ENCODE measurements at regions not wholly inside any gene's neighbourhood (a gene's known extent, or its start where the extent isn't known, plus 50 kb on each side); places are given as distances from the start of the nearest gene placed in this dataset.

DNA sequence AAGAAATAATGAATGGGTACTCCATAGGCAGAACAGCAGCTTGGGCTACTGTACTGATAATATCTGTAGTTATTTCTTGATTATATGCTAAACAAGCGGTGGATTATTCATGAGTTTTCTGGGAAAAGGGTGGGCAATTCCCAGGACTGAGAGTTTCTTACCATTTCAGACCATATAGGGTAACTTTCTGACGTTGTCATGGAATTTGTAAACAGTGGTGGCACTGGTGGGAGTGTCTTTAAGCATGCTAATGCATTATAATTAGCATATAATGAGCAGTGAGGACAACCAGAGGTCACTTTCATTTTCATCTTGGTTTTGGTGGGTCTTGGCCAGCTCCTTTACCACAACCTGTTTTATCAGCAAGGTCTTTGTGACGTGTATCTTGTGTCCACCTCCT, 399.7 kb downstream of the CDC14C start:
- H3K27me3 ChIP-seq (ENCODE audit: low read depth) = no peaks in the 10 kb centered on the region
- H3K9me3 ChIP-seq = no peaks in the 10 kb centered on the region
- TF ChIP-seq, protein P1, sequence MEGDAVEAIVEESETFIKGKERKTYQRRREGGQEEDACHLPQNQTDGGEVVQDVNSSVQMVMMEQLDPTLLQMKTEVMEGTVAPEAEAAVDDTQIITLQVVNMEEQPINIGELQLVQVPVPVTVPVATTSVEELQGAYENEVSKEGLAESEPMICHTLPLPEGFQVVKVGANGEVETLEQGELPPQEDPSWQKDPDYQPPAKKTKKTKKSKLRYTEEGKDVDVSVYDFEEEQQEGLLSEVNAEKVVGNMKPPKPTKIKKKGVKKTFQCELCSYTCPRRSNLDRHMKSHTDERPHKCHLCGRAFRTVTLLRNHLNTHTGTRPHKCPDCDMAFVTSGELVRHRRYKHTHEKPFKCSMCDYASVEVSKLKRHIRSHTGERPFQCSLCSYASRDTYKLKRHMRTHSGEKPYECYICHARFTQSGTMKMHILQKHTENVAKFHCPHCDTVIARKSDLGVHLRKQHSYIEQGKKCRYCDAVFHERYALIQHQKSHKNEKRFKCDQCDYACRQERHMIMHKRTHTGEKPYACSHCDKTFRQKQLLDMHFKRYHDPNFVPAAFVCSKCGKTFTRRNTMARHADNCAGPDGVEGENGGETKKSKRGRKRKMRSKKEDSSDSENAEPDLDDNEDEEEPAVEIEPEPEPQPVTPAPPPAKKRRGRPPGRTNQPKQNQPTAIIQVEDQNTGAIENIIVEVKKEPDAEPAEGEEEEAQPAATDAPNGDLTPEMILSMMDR (IDR thresholded peaks at IDR 0.05) = no peak
- no peak for DNase-seq
- intact Hi-C loops (cut with DNase I) = no loop called here
- H3K36me3 ChIP-seq = no peaks in the 10 kb centered on the region
- no peak for ATAC-seq
- no peak overlapping the region for H3K27ac ChIP-seq
- H3K4me3 ChIP-seq = no peak overlapping the region
- H3K4me1 ChIP-seq = no peaks in the 10 kb centered on the region

DNA sequence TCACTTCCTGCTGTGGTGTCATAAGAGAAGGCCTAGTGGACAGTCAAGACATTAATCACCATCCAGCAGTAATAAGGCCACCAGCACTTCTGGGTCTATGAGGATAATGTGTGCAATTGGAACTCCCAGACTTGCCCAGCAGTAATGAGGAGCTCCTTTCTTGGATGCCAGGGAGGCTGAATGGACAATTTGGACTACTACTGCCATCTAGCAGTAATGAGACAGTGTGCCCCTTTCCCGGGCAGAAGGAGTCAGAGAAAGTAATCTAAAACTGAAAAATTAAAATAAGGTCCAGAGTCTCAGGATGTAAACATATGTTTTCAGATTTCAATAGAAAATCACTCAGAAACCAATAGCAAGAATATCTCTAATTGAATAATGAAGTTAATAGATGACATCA, 400.4 kb downstream of the CDC14C start:
- DNase-seq (no peak), ATAC-seq (no peak)
- Histone ChIP-seq H3K9me3 (no peaks in the 10 kb centered on the region), H3K27ac (no peak overlapping the region), H3K36me3 (no peaks in the 10 kb centered on the region), H3K4me3 (no peak overlapping the region), H3K4me1 (no peaks in the 10 kb centered on the region), H3K27me3 (ENCODE audit: low read depth) (no peaks in the 10 kb centered on the region)
- intact Hi-C loops (cut with DNase I) = no loop called here
- TF ChIP-seq, protein P1 (IDR thresholded peaks at IDR 0.05) = no peak

DNA sequence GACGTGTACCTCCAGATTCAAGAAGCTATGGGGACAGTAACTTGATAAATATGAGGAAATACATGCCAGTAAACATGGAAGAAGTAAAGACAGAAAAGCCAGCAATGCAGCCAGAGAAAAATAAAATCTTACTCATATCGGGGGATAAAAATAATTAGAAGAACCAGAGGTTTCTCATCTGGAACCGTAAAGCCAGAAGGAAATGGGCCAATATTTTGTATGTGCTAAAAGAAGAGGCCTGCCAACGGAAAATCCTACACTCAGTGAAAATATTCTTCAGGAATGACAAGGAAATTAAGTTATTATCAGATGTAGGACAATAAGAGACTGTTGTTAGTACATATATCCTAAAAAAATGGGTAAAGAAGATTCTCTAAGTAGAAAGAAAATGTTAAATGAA, 401.2 kb downstream of the CDC14C start:
- H3K36me3 ChIP-seq = no peaks in the 10 kb centered on the region
- no peaks in the 10 kb centered on the region for H3K27me3 ChIP-seq (ENCODE audit: low read depth)
- no peak for DNase-seq
- H3K4me3 ChIP-seq = no peak overlapping the region
- no peak overlapping the region for H3K27ac ChIP-seq
- no peaks in the 10 kb centered on the region for H3K9me3 ChIP-seq
- intact Hi-C loops (cut with DNase I) = no loop called here
- H3K4me1 ChIP-seq = no peaks in the 10 kb centered on the region
- ATAC-seq = no peak
- TF ChIP-seq, protein P1 (IDR thresholded peaks at IDR 0.05) = no peak

DNA sequence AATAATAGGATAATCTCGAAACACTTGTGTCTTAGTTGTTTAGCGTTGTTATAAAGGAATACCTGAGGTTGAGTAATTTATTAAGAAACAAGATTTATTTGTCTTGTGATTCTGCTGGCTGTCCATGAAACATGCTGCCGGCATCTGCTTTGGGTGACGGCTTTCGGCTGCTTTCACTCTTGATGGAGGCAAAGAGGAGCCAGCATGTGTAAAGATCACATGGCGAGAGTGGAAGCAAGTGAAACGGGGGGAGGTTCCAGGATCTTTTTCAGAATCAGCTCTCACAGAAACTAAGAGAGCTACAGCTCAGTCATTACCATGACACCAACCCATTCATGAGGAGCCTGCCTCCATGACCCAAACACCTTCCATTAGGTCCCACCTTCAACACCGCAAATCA, 402.8 kb downstream of the CDC14C start:
- no peaks in the 10 kb centered on the region for H3K9me3 ChIP-seq
- intact Hi-C loops (cut with DNase I) = no loop called here
- H3K4me1 ChIP-seq = no peaks in the 10 kb centered on the region
- no peak overlapping the region for H3K27ac ChIP-seq
- TF ChIP-seq, protein P1 (IDR thresholded peaks at IDR 0.05) = no peak
- H3K36me3 ChIP-seq = no peaks in the 10 kb centered on the region
- no peak for DNase-seq
- no peak for ATAC-seq
- H3K4me3 ChIP-seq = no peak overlapping the region
- no peaks in the 10 kb centered on the region for H3K27me3 ChIP-seq (ENCODE audit: low read depth)

DNA sequence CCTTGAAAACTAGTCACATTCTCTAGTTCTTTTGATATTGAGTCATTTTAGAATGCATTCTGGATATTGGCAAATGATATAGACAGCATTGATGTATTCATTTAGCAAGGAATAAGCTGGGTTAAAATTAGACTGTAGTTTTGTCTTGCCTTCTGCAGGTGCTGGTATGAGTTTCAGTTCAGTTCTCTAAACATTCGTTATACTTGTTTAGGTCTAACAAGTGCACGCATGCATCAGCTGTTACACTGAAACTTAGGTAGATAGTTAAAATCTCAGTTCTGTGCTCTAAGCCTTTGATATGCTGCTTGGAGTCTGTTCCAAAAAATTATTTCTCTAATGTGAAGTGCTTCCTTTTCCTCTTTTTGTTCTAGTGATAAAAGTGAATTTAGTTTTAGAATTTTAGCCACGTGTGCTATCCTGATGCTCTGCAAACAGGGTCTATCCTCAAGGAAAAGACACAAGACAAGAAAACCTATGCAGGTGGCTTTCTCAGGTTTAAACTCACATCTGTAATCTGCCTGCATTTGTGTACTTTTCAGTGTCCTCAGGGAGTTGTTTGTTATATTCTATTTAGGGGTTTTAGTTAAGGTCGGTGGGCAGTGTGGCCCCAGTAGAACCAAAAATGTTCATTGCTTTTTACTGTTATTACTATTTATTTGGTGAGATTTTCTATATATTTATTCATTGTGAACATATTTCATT, 409.0 kb downstream of the CDC14C start:
- H3K4me3 ChIP-seq = no peak overlapping the region
- no peaks in the 10 kb centered on the region for H3K4me1 ChIP-seq
- ATAC-seq = no peak
- H3K27me3 ChIP-seq (ENCODE audit: low read depth) = no peaks in the 10 kb centered on the region
- DNase-seq = no peak
- no peaks in the 10 kb centered on the region for H3K36me3 ChIP-seq
- H3K27ac ChIP-seq = no peak overlapping the region
- TF ChIP-seq, protein P1 (IDR thresholded peaks at IDR 0.05) = no peak
- H3K9me3 ChIP-seq = no peaks in the 10 kb centered on the region
- intact Hi-C loops (cut with DNase I) = no loop called here
